Erythroblast (primary cell): ENCODE measurements at regions not wholly inside any gene's neighbourhood (a gene's known extent, or its start where the extent isn't known, plus 50 kb on each side); places are given as distances from the start of the nearest gene placed in this dataset.

Source experiments
- GATA1 ChIP-seq: IDR thresholded peaks from 2 replicates; pipeline ENCODE4 v1.6.1; 2011; ENCODE audit warnings: low read depth, mild to moderate bottlenecking, control low read depth, low read length, moderate library complexity
- POLR2A ChIP-seq: IDR thresholded peaks from 2 replicates; pipeline ENCODE4 v1.6.1; 2011; ENCODE audit warnings: mild to moderate bottlenecking, low read length

- no peak for TF ChIP-seq POLR2A
- TF ChIP-seq GATA1: no peak
These were observed 658.8 kb upstream of the ID2 start for GRCh38 chr2:8022908-8023640.
